Heart left ventricle (tissue), 16 donors: ENCODE measurements at regions not wholly inside any gene's neighbourhood (a gene's known extent, or its start where the extent isn't known, plus 50 kb on each side); places are given as distances from the start of the nearest gene placed in this dataset.

ENCODE experiments used
- ATAC-seq, 4 donors: fragments of 200-7000 bp; cut with Tn5 transposase; one replicate each; pipeline ENCODE4 v1.9.1; 2020 to 2022; ENCODE audit warnings: moderate library complexity in 4 of 4, mild to moderate bottlenecking in 3 of 4, moderate number of reproducible peaks in 1 of 4
- DNase-seq, 5 donors: peaks; one replicate each; pipeline ENCODE4 v3.0.0-alpha.2; 2020
- H3K27ac ChIP-seq, 12 donors: fragments of 200-600 bp; sonication (generic) in 4 of 12; one replicate each; pipeline versions ENCODE4 v1.5.0 to v1.8.0; 2016 to 2022; ENCODE audit warnings: mild to moderate bottlenecking in 2 of 12
- H3K27me3 ChIP-seq, 9 donors: fragments of 200-600 bp; sonication (generic) in 2 of 9; one replicate each; pipeline versions ENCODE4 v1.5.1 to v1.8.0; 2016 to 2022; ENCODE audit warnings: mild to moderate bottlenecking in 3 of 9
- H3K36me3 ChIP-seq, 9 donors: fragments of 200-600 bp; sonication (generic) in 2 of 9; one replicate each; pipeline versions ENCODE4 v1.5.0 to v1.8.0; 2018 to 2022; ENCODE audit warnings: mild to moderate bottlenecking in 2 of 9
- H3K4me1 ChIP-seq, 12 donors: fragments of 200-600 bp; sonication (generic) in 4 of 12; one replicate each; pipeline versions ENCODE4 v1.5.0 to v1.8.0; 2016 to 2022; ENCODE audit warnings: mild to moderate bottlenecking in 3 of 12
- H3K4me3 ChIP-seq, 12 donors: fragments of 200-600 bp; sonication (generic) in 4 of 12; one replicate each; pipeline versions ENCODE4 v1.5.0 to v1.8.0; 2017 to 2022; ENCODE audit warnings: mild to moderate bottlenecking in 9 of 12, moderate library complexity in 4 of 12
- H3K9me3 ChIP-seq, 12 donors: fragments of 200-600 bp; sonication (generic) in 4 of 12; one replicate each; pipeline versions ENCODE4 v1.5.0 to v1.8.0; 2016 to 2022; ENCODE audit warnings: mild to moderate bottlenecking in 1 of 12
- POLR2A ChIP-seq, 2 donors: fragments of 450-650 bp; IDR thresholded peaks; one replicate each; pipeline ENCODE4 v1.6.1; 2017; ENCODE audit warnings: antibody characterized with exemption in 2 of 2, mild to moderate bottlenecking in 2 of 2, moderate library complexity in 2 of 2
- WGBS, 4 donors: extraction: QIAGEN DNeasy Blood & Tissue Kit in 2 of 4; methylation state at CpG; one replicate each; pipeline versions ENCODE4 v1.1.5 to v1.1.7; 2013 to 2018; 5-methylcytosine and 5-hydroxymethylcytosine counted together
- intact Hi-C, 10 donors: fragments of 100-400 bp; cut with DNase I; formaldehyde crosslinking; loops; one replicate each; pipeline versions ENCODE4 v1.11.1 to v1.14.2; 2022
- TF ChIP-seq, protein P1 (sequence below), 12 donors: fragments of 200-600 bp; sonication (generic) in 4 of 12; IDR thresholded peaks; one replicate each; pipeline versions ENCODE4 v1.5.0 to v1.8.0; 2018 to 2022; ENCODE audit warnings: antibody characterized with exemption in 12 of 12, mild to moderate bottlenecking in 5 of 12
- donor health status: ischemic (EF 13 %, LVEDD 7.1; RV severe dilation, severe dysfunction).
- donor health status: healthy with polysubstance abuse.
- donor health status: DM: no; HTN: yes; CAD: no.
- donor health status: DM: no; HTN: no; CAD: no.
- donor health status: ischemic (EF 25% LVEDD 6.9; RV normal size, moderate dysfunction).
- donor health status: ischemic (EF 25% LVEDD 5.7; RV mildly dilated, moderate dysfunction).
- donor health status: healthy.
- donor health status: DM: yes; HTN: yes; CAD: no.
- donor health status: ischemic (EF 35%, LVEDD 5.7; RV mildly dilated, moderate dysfunction).
- donor health status: nonischemic (EF 11% LVEDD 7.7; RV severe dilation, severe dysfunction).
- donor health status: DM: yes; HTN: yes; CAD: no.
- donor health status: PGD.
- donor health status: ischemic (EF 29% LVEDD 5.4; RV normal size, mild dysfunction).
- donor health status: nonischemic (EF 23%, LVEDD 6.1; RV moderate dilation, normal function).

DNA sequence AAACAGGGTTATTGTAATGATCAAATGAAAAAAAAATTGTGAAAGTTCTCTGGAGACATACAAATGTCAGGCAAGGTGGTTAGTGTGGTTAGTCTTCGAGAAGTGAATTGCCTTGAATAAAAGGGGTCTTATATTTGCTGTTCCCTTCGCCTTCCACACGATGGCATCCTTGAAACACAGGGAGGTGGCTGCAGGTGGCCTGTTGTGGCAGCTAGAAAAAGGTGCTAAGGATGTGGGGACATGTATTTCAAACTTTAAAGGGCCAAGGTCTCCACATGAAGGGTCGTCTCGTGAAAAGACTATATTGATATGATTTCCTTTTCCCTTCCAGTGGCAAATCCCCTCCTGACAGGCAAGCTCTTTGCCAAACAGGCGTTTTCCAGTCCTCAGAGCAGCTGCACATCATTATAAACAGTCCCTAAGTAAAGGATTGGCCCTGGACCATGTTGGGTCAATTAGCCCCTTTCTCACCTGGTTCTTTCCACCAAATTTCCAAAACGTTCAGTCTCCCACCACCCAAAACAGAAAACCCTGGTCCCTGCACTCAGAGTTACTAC is 68.5 kb downstream of the COPS8 start:
- WGBS, 4 donors = 43 to 46% (median 44%) methylated on average over 7 of the region's 7 CpGs
- no peaks in the 10 kb centered on the region for H3K9me3 ChIP-seq
- no peaks in the 10 kb centered on the region for H3K36me3 ChIP-seq
- H3K4me1 ChIP-seq = peaks cover 0 to 33% (median 3%) of the 10 kb centered on the region in 12 donors
- peak overlapping the region in 3 of 12 donors; percentile 55 to 77 (median 76) for H3K27ac ChIP-seq
- peak in 1 of 5 donors; percentile 45 for DNase-seq
- intact Hi-C loops = loop anchor here in 9 of 10 donors (5.0 to 10.0 kb wide), 5 partner anchors 251 to 418 kb away; partner anchors contain the start of gene COL6A3 (in 1 of the 9)
- no peak overlapping the region for H3K4me3 ChIP-seq
- TF ChIP-seq, protein P1, sequence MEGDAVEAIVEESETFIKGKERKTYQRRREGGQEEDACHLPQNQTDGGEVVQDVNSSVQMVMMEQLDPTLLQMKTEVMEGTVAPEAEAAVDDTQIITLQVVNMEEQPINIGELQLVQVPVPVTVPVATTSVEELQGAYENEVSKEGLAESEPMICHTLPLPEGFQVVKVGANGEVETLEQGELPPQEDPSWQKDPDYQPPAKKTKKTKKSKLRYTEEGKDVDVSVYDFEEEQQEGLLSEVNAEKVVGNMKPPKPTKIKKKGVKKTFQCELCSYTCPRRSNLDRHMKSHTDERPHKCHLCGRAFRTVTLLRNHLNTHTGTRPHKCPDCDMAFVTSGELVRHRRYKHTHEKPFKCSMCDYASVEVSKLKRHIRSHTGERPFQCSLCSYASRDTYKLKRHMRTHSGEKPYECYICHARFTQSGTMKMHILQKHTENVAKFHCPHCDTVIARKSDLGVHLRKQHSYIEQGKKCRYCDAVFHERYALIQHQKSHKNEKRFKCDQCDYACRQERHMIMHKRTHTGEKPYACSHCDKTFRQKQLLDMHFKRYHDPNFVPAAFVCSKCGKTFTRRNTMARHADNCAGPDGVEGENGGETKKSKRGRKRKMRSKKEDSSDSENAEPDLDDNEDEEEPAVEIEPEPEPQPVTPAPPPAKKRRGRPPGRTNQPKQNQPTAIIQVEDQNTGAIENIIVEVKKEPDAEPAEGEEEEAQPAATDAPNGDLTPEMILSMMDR (IDR thresholded peaks at IDR 0.05) = peak; percentile 44 to 68 (median 58)
- no peak for TF ChIP-seq POLR2A (IDR thresholded peaks at IDR 0.05)
- H3K27me3 ChIP-seq = no peaks in the 10 kb centered on the region
- ATAC-seq = peak in 1 of 4 donors; percentile 22

DNA sequence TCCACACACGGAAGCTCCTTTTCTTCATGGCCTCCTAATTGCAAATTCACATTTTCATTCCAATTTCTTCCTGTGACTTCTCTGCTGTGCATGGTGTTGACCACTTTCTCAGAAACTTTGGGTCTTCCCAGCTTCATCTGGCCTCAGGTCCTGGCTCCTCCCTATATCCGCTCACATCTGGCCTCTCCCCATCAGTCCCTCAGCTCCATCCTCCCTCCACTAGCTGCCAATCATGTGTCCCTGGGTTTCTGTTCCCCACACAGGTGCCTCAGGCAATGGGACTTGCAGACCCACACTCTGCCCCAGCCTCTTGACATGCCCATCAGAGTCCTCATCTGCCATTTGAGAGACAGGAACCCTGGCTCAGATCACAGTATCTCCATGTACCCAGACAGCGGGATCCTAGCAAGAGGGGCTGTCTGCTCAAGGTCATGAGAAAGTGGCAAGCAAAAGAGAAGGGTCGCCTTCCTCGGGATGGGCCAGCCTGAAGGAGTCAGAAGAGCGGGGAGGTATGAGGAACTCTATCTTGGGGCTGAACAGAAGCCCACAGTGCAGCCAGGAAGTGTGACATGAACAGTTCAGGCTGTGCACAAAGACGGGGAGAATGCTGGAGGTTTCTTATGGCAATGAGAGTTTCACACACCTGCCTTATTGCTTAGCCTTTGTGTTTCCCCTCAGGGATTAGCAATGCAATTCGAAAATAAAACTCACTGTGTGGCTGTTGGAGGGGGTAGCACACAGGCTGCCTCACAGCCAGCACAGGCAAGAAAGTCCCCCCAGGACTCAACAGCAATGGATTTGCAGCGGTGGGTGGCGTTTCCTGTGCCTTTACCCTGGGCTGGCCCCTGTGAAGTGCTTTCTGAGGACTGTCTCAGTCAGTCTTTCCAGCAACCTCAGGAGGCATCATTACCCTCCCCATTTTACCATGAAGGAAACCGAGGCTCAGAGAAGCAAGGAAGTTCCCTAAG is 69.5 kb downstream of the COPS8 start:
- H3K4me3 ChIP-seq = no peak overlapping the region
- H3K9me3 ChIP-seq = no peaks in the 10 kb centered on the region
- H3K4me1 ChIP-seq = peaks cover 0 to 30% (median 9%) of the 10 kb centered on the region in 12 donors
- intact Hi-C loops = loop anchor here (5.0 to 10.0 kb wide), 6 partner anchors 250 to 417 kb away; partner anchors contain the start of gene COL6A3 (in 3 of the 10)
- WGBS, 4 donors = 85 to 88% (median 86%) methylated on average over 11 of the region's 11 CpGs
- TF ChIP-seq, protein P1 (IDR thresholded peaks at IDR 0.05) = no peak
- DNase-seq = no peak
- no peaks in the 10 kb centered on the region for H3K36me3 ChIP-seq
- H3K27ac ChIP-seq = peak overlapping the region in 9 of 12 donors; percentile 18 to 87 (median 76)
- no peaks in the 10 kb centered on the region for H3K27me3 ChIP-seq
- ATAC-seq = no peak

DNA sequence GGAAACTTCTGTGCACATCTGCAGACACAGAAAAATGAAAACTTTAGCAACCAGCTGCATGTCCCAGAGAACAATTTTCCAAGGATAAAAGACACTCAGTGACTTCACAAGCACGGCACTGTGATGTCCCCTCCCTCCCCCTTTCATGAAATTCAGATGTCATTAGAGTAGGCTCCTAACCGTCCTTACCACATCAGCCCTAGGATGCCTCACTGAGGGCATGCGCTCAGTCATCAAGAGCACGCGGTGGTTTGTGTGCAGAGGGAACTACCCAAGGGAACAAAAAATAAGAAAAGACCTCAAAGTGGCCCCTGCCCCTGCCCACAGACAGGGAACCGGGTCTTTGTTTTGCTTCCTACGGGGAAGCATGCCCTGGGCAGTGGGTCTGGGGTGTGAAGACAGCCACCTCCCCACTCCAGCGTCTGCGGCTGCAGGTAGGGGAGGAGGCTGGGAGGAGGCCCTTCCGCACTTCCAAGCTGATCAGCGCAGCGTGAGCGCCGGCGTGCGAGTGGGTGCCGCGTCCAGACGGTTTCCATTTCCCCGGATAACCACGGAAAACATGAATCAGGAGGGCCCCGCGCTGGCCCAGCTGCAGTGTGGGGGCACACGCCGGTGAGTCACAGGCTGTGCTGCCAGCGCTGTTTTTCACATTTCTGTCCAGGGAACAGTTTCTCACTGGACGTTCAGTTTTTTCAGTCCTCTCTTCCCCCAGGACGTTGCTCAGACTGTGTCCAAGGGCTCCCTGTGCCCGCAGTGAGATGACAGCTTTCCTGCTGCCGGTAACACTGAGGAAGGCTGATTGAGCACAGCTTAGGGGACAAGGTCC is 70.6 kb downstream of the COPS8 start:
- H3K9me3 ChIP-seq = no peaks in the 10 kb centered on the region
- H3K4me3 ChIP-seq = peak overlapping the region in 1 of 12 donors; percentile 10
- peak overlapping the region; percentile 3 to 87 (median 76) for H3K27ac ChIP-seq
- H3K27me3 ChIP-seq = no peaks in the 10 kb centered on the region
- ATAC-seq = peak; percentile 51 to 76 (median 69)
- H3K36me3 ChIP-seq = no peaks in the 10 kb centered on the region
- TF ChIP-seq, protein P1 (IDR thresholded peaks at IDR 0.05) = no peak
- TF ChIP-seq POLR2A (IDR thresholded peaks at IDR 0.05) = no peak
- H3K4me1 ChIP-seq = peaks cover 0 to 36% (median 12%) of the 10 kb centered on the region in 12 donors
- peak; percentile 54 to 83 (median 65) for DNase-seq
- intact Hi-C loops = loop anchor here in 9 of 10 donors (5.0 to 10.0 kb wide), 4 partner anchors 249 to 319 kb away; partner anchors contain the start of gene COL6A3 (in 2 of the 9)
- WGBS, 4 donors = 66 to 72% (median 69%) methylated on average over 23 to 30 of the region's 30 CpGs
